ENCODE measurements at regions not wholly inside any gene's neighbourhood (a gene's known extent, or its start where the extent isn't known, plus 50 kb on each side); places are given as distances from the start of the nearest gene placed in this dataset.

- no peaks in the 10 kb centered on the region for H3F3A ChIP-seq (replicated peaks; ENCODE audit: insufficient read depth)
- H3K4me3 ChIP-seq (ENCODE audit: low read depth in 2 of 2, low read length in 1 of 2), result no peak overlapping the region
- TF ChIP-seq TEAD4 (IDR thresholded peaks at IDR 0.05; ENCODE audit: borderline replicate concordance, insufficient read depth) (no peak), EP300 (IDR thresholded peaks at IDR 0.05; ENCODE audit: borderline replicate concordance in 1 of 2, low read depth in 1 of 2, low read length in 1 of 2) (no peak), CHD2 (IDR thresholded peaks at IDR 0.05; ENCODE audit: low read length, partially characterized antibody) (no peak), CTCF (IDR thresholded peaks at IDR 0.05) (no peak), FOSL2 (IDR thresholded peaks at IDR 0.05; ENCODE audit: borderline replicate concordance, low read depth) (no peak)
- 58% methylated on average over 4 of the region's 4 CpGs for WGBS (ENCODE audit: low lambda C conversion rate)
- H3K9me3 ChIP-seq, result no peaks in the 10 kb centered on the region
- ChIA-PET POLR2A (interaction anchor here (0.6 kb wide), 1 partner anchor 44 kb away, joined by 3 read pairs; no protein-coding TSS in a partner anchor), CTCF (interaction anchor here (0.6 kb wide), 1 partner anchor 349 kb away, joined by 3 read pairs; no protein-coding TSS in a partner anchor)
- H3K4me2 ChIP-seq, result no peak overlapping the region
- H4K20me1 ChIP-seq (ENCODE audit: insufficient read depth), result no peaks in the 10 kb centered on the region
- H3K27ac ChIP-seq (ENCODE audit: low read depth in 2 of 2, low read length in 1 of 2), result no peak overlapping the region
- DNase-seq, result no peak
- no peaks in the 10 kb centered on the region for H3K9me2 ChIP-seq
- H3K9ac ChIP-seq, result no peak overlapping the region
- H3K27me3 ChIP-seq (ENCODE audit: insufficient read depth), result no peaks in the 10 kb centered on the region
- no peaks in the 10 kb centered on the region for H3K79me2 ChIP-seq (ENCODE audit: insufficient read depth)
- no peaks in the 10 kb centered on the region; a peak in 1 of 4 replicates for H3K4me1 ChIP-seq (ENCODE audit: control insufficient read depth in 1 of 2, insufficient read depth in 2 of 2, low read depth in 1 of 2, low read length in 1 of 2)
- H2AFZ ChIP-seq (ENCODE audit: low read depth), result no peak overlapping the region
- no peaks in the 10 kb centered on the region for H3K36me3 ChIP-seq (replicated peaks in 1 of 2; ENCODE audit: control insufficient read depth in 1 of 2, insufficient read depth in 2 of 2, low read length in 1 of 2)
These were observed 154.5 kb downstream of the PHLDA1 start for GRCh38 chr12:75876832-75877762.

DNA sequence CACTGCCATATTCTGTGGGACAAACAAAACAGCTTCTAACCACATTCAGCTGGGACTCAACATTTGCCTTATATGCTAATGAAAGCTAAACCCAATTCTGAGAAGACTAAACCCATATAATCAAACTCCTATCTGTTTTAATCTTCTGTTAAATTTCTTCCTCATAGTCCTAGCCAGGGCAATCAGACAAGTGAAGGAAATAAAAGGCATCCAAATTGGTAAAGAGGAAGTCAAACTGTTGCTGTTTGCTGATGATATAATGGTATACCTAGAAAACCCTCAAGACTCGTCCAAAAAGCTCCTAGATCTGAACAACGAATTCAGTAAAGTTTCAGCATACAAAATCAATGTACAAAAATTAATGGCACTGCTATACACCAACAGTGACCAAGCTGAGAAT lies 157.1 kb downstream of the PHLDA1 start:
- POLR2A ChIA-PET, result no interaction called here
- no peak for TF ChIP-seq RAD21 (IDR thresholded peaks at IDR 0.05; ENCODE audit: low read length)
- no peak for TF ChIP-seq YY1 (IDR thresholded peaks at IDR 0.05; ENCODE audit: low read depth)
- no peak for TF ChIP-seq JUND (IDR thresholded peaks at IDR 0.05)
- no peak for TF ChIP-seq TEAD4 (IDR thresholded peaks at IDR 0.05; ENCODE audit: borderline replicate concordance, insufficient read depth)
- no peak for TF ChIP-seq FOSL2 (IDR thresholded peaks at IDR 0.05; ENCODE audit: borderline replicate concordance, low read depth)
- no peak for TF ChIP-seq TAF1 (IDR thresholded peaks at IDR 0.05; ENCODE audit: borderline replicate concordance, low read depth, low read length)
- Histone ChIP-seq H3K9ac (no peak overlapping the region), H4K20me1 (ENCODE audit: insufficient read depth) (no peaks in the 10 kb centered on the region), H3K4me1 (ENCODE audit: control insufficient read depth in 1 of 2, insufficient read depth in 2 of 2, low read depth in 1 of 2, low read length in 1 of 2) (peaks cover 0 to 8% of the 10 kb centered on the region in 2 experiments; a peak in 2 of 4 replicates), H2AFZ (ENCODE audit: low read depth) (no peak overlapping the region), H3K4me2 (no peak overlapping the region), H3K4me3 (ENCODE audit: low read depth in 2 of 2, low read length in 1 of 2) (no peak overlapping the region), H3K27ac (ENCODE audit: low read depth in 2 of 2, low read length in 1 of 2) (no peak overlapping the region), H3K27me3 (ENCODE audit: insufficient read depth) (no peaks in the 10 kb centered on the region), H3K9me2 (no peaks in the 10 kb centered on the region), H3K9me3 (no peaks in the 10 kb centered on the region), H3K79me2 (ENCODE audit: insufficient read depth) (no peaks in the 10 kb centered on the region; the same call in 1 of the 2 replicates), H3K36me3 (replicated peaks in 1 of 2; ENCODE audit: control insufficient read depth in 1 of 2, insufficient read depth in 2 of 2, low read length in 1 of 2) (no peaks in the 10 kb centered on the region), H3F3A (replicated peaks; ENCODE audit: insufficient read depth) (peaks cover 8% of the 10 kb centered on the region)
- 83% methylated on average over 2 of the region's 2 CpGs for WGBS (ENCODE audit: low lambda C conversion rate)
- CTCF ChIA-PET, result interaction anchor here (1.1 kb wide), 1 partner anchor 162 kb away, joined by 3 read pairs; no protein-coding TSS in a partner anchor
- DNase-seq, result no peak
